OCI-LY1 (cell line): ENCODE measurements at regions not wholly inside any gene's neighbourhood (a gene's known extent, or its start where the extent isn't known, plus 50 kb on each side); places are given as distances from the start of the nearest gene placed in this dataset.

Experiments
- EZH2 ChIP-seq: fragments of 200-600 bp; sonication (generic), shearing (Covaris generic); IDR thresholded peaks from 2 replicates; pipeline ENCODE4 v1.8.0; 2017; ENCODE audit warnings: borderline replicate concordance, mixed run types, mild to moderate bottlenecking, antibody characterized with exemption, low read length, moderate library complexity, mixed read lengths
- TF ChIP-seq, protein P1 (sequence below): fragments of 200-600 bp; sonication (generic), shearing (Covaris generic); IDR thresholded peaks from 2 replicates; pipeline ENCODE4 v1.5.1; 2017; ENCODE audit warnings: mild to moderate bottlenecking, antibody characterized with exemption, low read length, moderate library complexity, mixed read lengths

DNA sequence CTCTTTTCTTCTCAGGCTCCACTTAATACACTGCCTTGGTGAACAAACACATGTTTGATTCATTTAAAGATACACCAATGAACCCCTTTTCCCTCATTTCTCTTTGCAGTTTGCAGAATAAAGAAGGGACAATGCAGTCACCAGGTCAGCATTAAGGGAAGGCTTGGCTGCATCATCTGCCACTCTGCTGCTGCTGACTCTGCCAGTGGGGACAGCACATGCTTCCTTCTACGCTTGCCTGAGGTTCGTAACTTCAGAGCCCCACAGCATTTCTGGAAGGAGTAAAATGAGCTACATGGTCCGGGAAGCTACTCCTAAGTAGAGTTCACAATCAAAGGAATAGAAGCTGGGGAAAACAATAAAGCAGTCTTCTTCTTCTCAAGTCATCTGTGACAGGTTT is 178.9 kb upstream of the GATB start:
- TF ChIP-seq EZH2, result no peak
- TF ChIP-seq, protein P1, sequence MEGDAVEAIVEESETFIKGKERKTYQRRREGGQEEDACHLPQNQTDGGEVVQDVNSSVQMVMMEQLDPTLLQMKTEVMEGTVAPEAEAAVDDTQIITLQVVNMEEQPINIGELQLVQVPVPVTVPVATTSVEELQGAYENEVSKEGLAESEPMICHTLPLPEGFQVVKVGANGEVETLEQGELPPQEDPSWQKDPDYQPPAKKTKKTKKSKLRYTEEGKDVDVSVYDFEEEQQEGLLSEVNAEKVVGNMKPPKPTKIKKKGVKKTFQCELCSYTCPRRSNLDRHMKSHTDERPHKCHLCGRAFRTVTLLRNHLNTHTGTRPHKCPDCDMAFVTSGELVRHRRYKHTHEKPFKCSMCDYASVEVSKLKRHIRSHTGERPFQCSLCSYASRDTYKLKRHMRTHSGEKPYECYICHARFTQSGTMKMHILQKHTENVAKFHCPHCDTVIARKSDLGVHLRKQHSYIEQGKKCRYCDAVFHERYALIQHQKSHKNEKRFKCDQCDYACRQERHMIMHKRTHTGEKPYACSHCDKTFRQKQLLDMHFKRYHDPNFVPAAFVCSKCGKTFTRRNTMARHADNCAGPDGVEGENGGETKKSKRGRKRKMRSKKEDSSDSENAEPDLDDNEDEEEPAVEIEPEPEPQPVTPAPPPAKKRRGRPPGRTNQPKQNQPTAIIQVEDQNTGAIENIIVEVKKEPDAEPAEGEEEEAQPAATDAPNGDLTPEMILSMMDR, result no peak
